ENCODE measurements at regions not wholly inside any gene's neighbourhood (a gene's known extent, or its start where the extent isn't known, plus 50 kb on each side); places are given as distances from the start of the nearest gene placed in this dataset.

GRCh38 chr4:141309874-141310273 lies 89.2 kb downstream of the ZNF330 start:
- TF ChIP-seq EZH2phosphoT487 (IDR thresholded peaks at IDR 0.05; ENCODE audit: borderline replicate concordance): no peak
- TF ChIP-seq CTCF (conservative IDR thresholded peaks at IDR 0.05; ENCODE audit: low read length): no peak
- H3K4me1 ChIP-seq (ENCODE audit: insufficient read depth, low read length, poor library complexity, severe bottlenecking): peaks cover 13% of the 10 kb centered on the region
- H3K27me3 ChIP-seq (ENCODE audit: insufficient read depth, low read length, poor library complexity, severe bottlenecking): peaks cover 18% of the 10 kb centered on the region
- H3K9me3 ChIP-seq (ENCODE audit: insufficient read depth, low read depth, low read length): no peaks in the 10 kb centered on the region
- no peak overlapping the region for H2AFZ ChIP-seq (ENCODE audit: low read length)
- no peak overlapping the region for H3K4me3 ChIP-seq (ENCODE audit: low read length, poor library complexity, severe bottlenecking)
- no peak overlapping the region for H3K9ac ChIP-seq (ENCODE audit: low read depth, low read length, poor library complexity, severe bottlenecking)
- H3F3A ChIP-seq (ENCODE audit: low read depth): no peaks in the 10 kb centered on the region
- H3K79me2 ChIP-seq (ENCODE audit: insufficient read depth, low read length): no peaks in the 10 kb centered on the region
- no peaks in the 10 kb centered on the region for H3K36me3 ChIP-seq (ENCODE audit: insufficient read depth, low read length)
- H3K4me2 ChIP-seq (ENCODE audit: low read depth, low read length, poor library complexity, severe bottlenecking): no peak overlapping the region
- H3K9me2 ChIP-seq (replicated peaks; ENCODE audit: low read depth, low read length): no peaks in the 10 kb centered on the region
- H4K20me1 ChIP-seq (ENCODE audit: insufficient read depth, low read length, poor library complexity, severe bottlenecking): no peaks in the 10 kb centered on the region

- no peak for TF ChIP-seq EZH2phosphoT487 (IDR thresholded peaks at IDR 0.05; ENCODE audit: borderline replicate concordance)
- TF ChIP-seq CTCF (conservative IDR thresholded peaks at IDR 0.05; ENCODE audit: low read length): no peak
- no peak overlapping the region for H3K4me3 ChIP-seq (ENCODE audit: low read length, poor library complexity, severe bottlenecking)
Observed at GRCh38 chr4:141311246-141312204, 90.8 kb downstream of the ZNF330 start.

GRCh38 chr4:141314627-141315026 lies 93.9 kb downstream of the ZNF330 start:
- Histone ChIP-seq H3F3A (ENCODE audit: low read depth) (no peaks in the 10 kb centered on the region), H3K79me2 (ENCODE audit: insufficient read depth, low read length) (no peaks in the 10 kb centered on the region), H4K20me1 (ENCODE audit: insufficient read depth, low read length, poor library complexity, severe bottlenecking) (no peaks in the 10 kb centered on the region), H3K27me3 (ENCODE audit: insufficient read depth, low read length, poor library complexity, severe bottlenecking) (peaks cover 15% of the 10 kb centered on the region), H3K9me2 (replicated peaks; ENCODE audit: low read depth, low read length) (no peaks in the 10 kb centered on the region), H3K9ac (ENCODE audit: low read depth, low read length, poor library complexity, severe bottlenecking) (no peak overlapping the region), H3K9me3 (ENCODE audit: insufficient read depth, low read depth, low read length) (no peaks in the 10 kb centered on the region), H3K4me3 (ENCODE audit: low read length, poor library complexity, severe bottlenecking) (no peak overlapping the region), H2AFZ (ENCODE audit: low read length) (no peak overlapping the region), H3K36me3 (ENCODE audit: insufficient read depth, low read length) (no peaks in the 10 kb centered on the region), H3K4me2 (ENCODE audit: low read depth, low read length, poor library complexity, severe bottlenecking) (no peak overlapping the region), H3K4me1 (ENCODE audit: insufficient read depth, low read length, poor library complexity, severe bottlenecking) (no peaks in the 10 kb centered on the region)
- TF ChIP-seq CTCF (conservative IDR thresholded peaks at IDR 0.05; ENCODE audit: low read length): no peak
- TF ChIP-seq EZH2phosphoT487 (IDR thresholded peaks at IDR 0.05; ENCODE audit: borderline replicate concordance): no peak

More at GRCh38 chr4:141311246-141312204, 90.8 kb downstream of the ZNF330 start:
- H3K27me3 ChIP-seq (ENCODE audit: insufficient read depth, low read length, poor library complexity, severe bottlenecking): peaks cover 18% of the 10 kb centered on the region
- no peaks in the 10 kb centered on the region for H3F3A ChIP-seq (ENCODE audit: low read depth)
- H2AFZ ChIP-seq (ENCODE audit: low read length): no peak overlapping the region
- H3K79me2 ChIP-seq (ENCODE audit: insufficient read depth, low read length): no peaks in the 10 kb centered on the region
- no peaks in the 10 kb centered on the region for H3K9me2 ChIP-seq (replicated peaks; ENCODE audit: low read depth, low read length)
- H4K20me1 ChIP-seq (ENCODE audit: insufficient read depth, low read length, poor library complexity, severe bottlenecking): no peaks in the 10 kb centered on the region
- no peak overlapping the region for H3K4me2 ChIP-seq (ENCODE audit: low read depth, low read length, poor library complexity, severe bottlenecking)
- peaks cover 9% of the 10 kb centered on the region for H3K4me1 ChIP-seq (ENCODE audit: insufficient read depth, low read length, poor library complexity, severe bottlenecking)
- no peak overlapping the region for H3K9ac ChIP-seq (ENCODE audit: low read depth, low read length, poor library complexity, severe bottlenecking)
- H3K36me3 ChIP-seq (ENCODE audit: insufficient read depth, low read length): no peaks in the 10 kb centered on the region
- H3K9me3 ChIP-seq (ENCODE audit: insufficient read depth, low read depth, low read length): no peaks in the 10 kb centered on the region

Measured in Loucy (cell line).